CD14-positive monocyte (primary cell): ENCODE measurements at regions not wholly inside any gene's neighbourhood (a gene's known extent, or its start where the extent isn't known, plus 50 kb on each side); places are given as distances from the start of the nearest gene placed in this dataset.

Experiments used
- DNase-seq, 3 donors: peaks; one replicate each; pipeline ENCODE4 v3.0.0-alpha.2; 2011 to 2022
- H2AFZ ChIP-seq: 2 replicates; pipeline ENCODE4 v1.6.0; 2012; ENCODE audit warnings: mild to moderate bottlenecking, low read depth, low read length, inconsistent platforms; ENCODE audit not compliant: insufficient read depth, poor library complexity, severe bottlenecking
- H3K27ac ChIP-seq, 2 donors: 1 replicate in 1 of 2; 2 replicates in 1 of 2; pipeline ENCODE4 v1.5.1; 2012 to 2013; ENCODE audit warnings: low read length in 2 of 2, control low read depth in 1 of 2, inconsistent platforms in 1 of 2, low read depth in 1 of 2, mild to moderate bottlenecking in 1 of 2
- H3K27me3 ChIP-seq, 2 donors: one replicate each; pipeline versions ENCODE4 v1.6.0 to v1.6.1; 2011 to 2013; ENCODE audit warnings: low read length in 2 of 2; ENCODE audit not compliant: control insufficient read depth in 2 of 2, insufficient read depth in 2 of 2
- H3K36me3 ChIP-seq, 2 donors: replicated peaks in 1 of 2; 1 replicate in 1 of 2; 2 replicates in 1 of 2; pipeline versions ENCODE4 v1.5.1 to v1.6.1; 2012 to 2013; ENCODE audit warnings: low read length in 2 of 2, control low read depth in 1 of 2, inconsistent platforms in 1 of 2, mild to moderate bottlenecking in 1 of 2; ENCODE audit not compliant: insufficient read depth in 2 of 2, control insufficient read depth in 1 of 2
- H3K4me1 ChIP-seq, 2 donors: 1 replicate in 1 of 2; 2 replicates in 1 of 2; pipeline versions ENCODE4 v1.5.1 to v1.6.1; 2012 to 2013; ENCODE audit warnings: low read length in 2 of 2, control low read depth in 1 of 2, inconsistent platforms in 1 of 2, mild to moderate bottlenecking in 1 of 2, moderate library complexity in 1 of 2; ENCODE audit not compliant: insufficient read depth in 2 of 2, control insufficient read depth in 1 of 2
- H3K4me2 ChIP-seq: replicated peaks from 2 replicates; pipeline ENCODE3; 2012; ENCODE audit warnings: low read length, moderate library complexity, mild to moderate bottlenecking; ENCODE audit not compliant: poor library complexity, severe bottlenecking; ENCODE audit errors: extremely low read depth
- H3K4me3 ChIP-seq, 3 experiments: fragments of 200-600 bp in 1 of 3; sonication (generic) in 1 of 3; replicated peaks in 1 of 3; 1 replicate in 2 of 3; 2 replicates in 1 of 3; pipeline ENCODE4 v1.5.1; 2011 to 2013; ENCODE audit warnings: low read length in 3 of 3, mild to moderate bottlenecking in 3 of 3, control low read depth in 2 of 3, low read depth in 2 of 3, inconsistent platforms in 1 of 3, moderate library complexity in 1 of 3
- H3K79me2 ChIP-seq: 2 replicates; pipeline ENCODE4 v1.6.0; 2012; ENCODE audit warnings: mild to moderate bottlenecking, control low read depth, inconsistent platforms, low read length, moderate library complexity; ENCODE audit not compliant: insufficient read depth
- H3K9ac ChIP-seq: 2 replicates; pipeline ENCODE4 v1.6.0; 2017; ENCODE audit warnings: low read length, mild to moderate bottlenecking; ENCODE audit not compliant: insufficient read depth, poor library complexity, severe bottlenecking
- H3K9me3 ChIP-seq, 2 donors: replicated peaks in 1 of 2; 1 replicate in 1 of 2; 2 replicates in 1 of 2; pipeline versions ENCODE4 v1.5.1 to v1.6.1; 2012 to 2013; ENCODE audit warnings: low read length in 2 of 2, control low read depth in 1 of 2; ENCODE audit not compliant: control insufficient read depth in 1 of 2, insufficient read depth in 1 of 2
- H4K20me1 ChIP-seq: 2 replicates; pipeline ENCODE4 v1.6.0; 2012; ENCODE audit warnings: mild to moderate bottlenecking, low read length, control low read depth, moderate library complexity; ENCODE audit not compliant: insufficient read depth
- H3K27ac Mint-ChIP-seq, 7 donors: one replicate each; pipeline ENCODE4 v1.8.0; 2020; ENCODE audit warnings: mild to moderate bottlenecking in 7 of 7, mixed read lengths in 7 of 7, moderate library complexity in 6 of 7, inconsistent platforms in 2 of 7
- H3K27me3 Mint-ChIP-seq, 3 donors: one replicate each; pipeline ENCODE4 v1.8.0; 2021 to 2022; ENCODE audit warnings: low read depth in 3 of 3, mild to moderate bottlenecking in 3 of 3, mixed read lengths in 3 of 3, moderate library complexity in 3 of 3, inconsistent platforms in 1 of 3
- H3K36me3 Mint-ChIP-seq, 2 donors: one replicate each; pipeline ENCODE4 v1.8.0; 2020; ENCODE audit warnings: mixed read lengths in 2 of 2, inconsistent platforms in 1 of 2, mild to moderate bottlenecking in 1 of 2
- H3K4me1 Mint-ChIP-seq: one replicate; pipeline ENCODE4 v1.8.0; 2020; ENCODE audit warnings: mild to moderate bottlenecking, mixed read lengths
- H3K4me3 Mint-ChIP-seq, 2 donors: one replicate each; pipeline ENCODE4 v1.8.0; 2020; ENCODE audit warnings: mild to moderate bottlenecking in 2 of 2, mixed read lengths in 2 of 2, moderate library complexity in 1 of 2
- H3K9me3 Mint-ChIP-seq, 7 donors: one replicate each; pipeline ENCODE4 v1.8.0; 2020 to 2022; ENCODE audit warnings: mixed read lengths in 7 of 7, mild to moderate bottlenecking in 6 of 7, moderate library complexity in 6 of 7, inconsistent platforms in 2 of 7
- CTCF ChIP-seq: fragments of 200-600 bp; IDR thresholded peaks from one replicate; pipeline ENCODE4 v1.8.0; 2022; ENCODE audit warnings: antibody characterized with exemption, mild to moderate bottlenecking
- WGBS: methylation state at CpG from one replicate; pipeline ENCODE4 v1.1.5; 2013; ENCODE audit warnings: missing lambda C conversion rate; ENCODE audit not compliant: insufficient coverage; 5-methylcytosine and 5-hydroxymethylcytosine counted together
- intact Hi-C, 2 donors: fragments of 100-400 bp; cut with micrococcal nuclease; formaldehyde crosslinking; loops; one replicate each; pipeline versions ENCODE4 v1.15.0 to v1.15.1; 2023

DNA sequence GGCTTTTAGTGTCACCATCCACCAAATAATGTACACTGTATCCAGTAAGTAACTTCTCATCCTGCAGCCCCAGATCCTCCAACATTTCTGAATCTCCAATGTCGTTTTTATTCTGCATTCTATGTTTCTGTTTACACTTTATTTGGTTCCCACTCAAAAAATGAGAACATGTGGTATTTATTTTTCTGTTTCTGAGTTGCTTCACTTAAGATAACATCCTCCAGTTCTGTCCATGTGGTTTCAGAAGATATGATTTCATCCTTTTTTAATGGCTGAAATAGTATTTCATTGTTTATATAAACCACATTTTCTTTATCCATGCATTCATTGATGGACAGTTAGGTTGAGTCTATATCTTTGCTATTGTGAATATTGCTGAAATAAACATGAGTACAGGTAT, 677.3 kb upstream of the FTMT start:
- no peaks in the 10 kb centered on the region for H3K4me1 ChIP-seq
- H3K79me2 ChIP-seq: no peaks in the 10 kb centered on the region
- Mint-ChIP-seq H3K9me3 (peaks cover 0 to 5% (median 2%) of the 10 kb centered on the region in 7 donors), H3K27ac (no peak overlapping the region), H3K36me3 (no peaks in the 10 kb centered on the region), H3K4me1 (no peaks in the 10 kb centered on the region), H3K4me3 (no peak overlapping the region), H3K27me3 (peaks cover 0 to 2% (median 0%) of the 10 kb centered on the region in 3 donors)
- H4K20me1 ChIP-seq: no peaks in the 10 kb centered on the region
- no peak overlapping the region for H3K4me3 ChIP-seq
- no peak overlapping the region for H3K4me2 ChIP-seq
- no peak for DNase-seq
- peaks cover 0 to 3% of the 10 kb centered on the region in 2 donors for H3K9me3 ChIP-seq
- no peak overlapping the region for H3K9ac ChIP-seq
- TF ChIP-seq CTCF: no peak
- intact Hi-C loops: no loop called here
- no peaks in the 10 kb centered on the region for H3K36me3 ChIP-seq
- no CpG with 5 or more reads among the region's 1 CpG for WGBS
- H3K27me3 ChIP-seq: no peaks in the 10 kb centered on the region
- H3K27ac ChIP-seq: no peak overlapping the region
- no peak overlapping the region for H2AFZ ChIP-seq

GRCh38 chr5:121175986-121176385, 675.7 kb upstream of the FTMT start:
- no peak for TF ChIP-seq CTCF
- Mint-ChIP-seq H3K27ac (no peak overlapping the region), H3K4me1 (no peaks in the 10 kb centered on the region), H3K9me3 (peaks cover 0 to 4% (median 2%) of the 10 kb centered on the region in 7 donors), H3K4me3 (no peak overlapping the region), H3K27me3 (peaks cover 0 to 3% (median 2%) of the 10 kb centered on the region in 3 donors), H3K36me3 (no peaks in the 10 kb centered on the region)
- no peak for DNase-seq
- no peak overlapping the region for H3K4me2 ChIP-seq
- no peak overlapping the region for H3K27ac ChIP-seq
- H3K9me3 ChIP-seq: no peaks in the 10 kb centered on the region
- no peaks in the 10 kb centered on the region for H3K4me1 ChIP-seq
- no peaks in the 10 kb centered on the region for H3K27me3 ChIP-seq
- H3K79me2 ChIP-seq: no peaks in the 10 kb centered on the region
- H2AFZ ChIP-seq: no peak overlapping the region
- intact Hi-C loops: no loop called here
- no peak overlapping the region for H3K9ac ChIP-seq
- H4K20me1 ChIP-seq: no peaks in the 10 kb centered on the region
- no peak overlapping the region for H3K4me3 ChIP-seq
- 100% methylated on average over 1 of the region's 3 CpGs for WGBS
- no peaks in the 10 kb centered on the region for H3K36me3 ChIP-seq
